HG02870 (cell line): ENCODE measurements at regions not wholly inside any gene's neighbourhood (a gene's known extent, or its start where the extent isn't known, plus 50 kb on each side); places are given as distances from the start of the nearest gene placed in this dataset.
"Not testable (repeated sequence)": the region's sequence is repeated elsewhere in the genome, so short reads cannot be mapped to it uniquely, and the experiment has no call there.

ENCODE experiments used
- ATAC-seq: cut with Tn5 transposase; IDR thresholded peaks from one replicate; pipeline ENCODE4 v1.9.1; 2021; ENCODE audit warnings: mild to moderate bottlenecking, moderate library complexity; ENCODE audit not compliant: unreplicated experiment

GRCh38 chr9:6160579-6160978 is 55.0 kb upstream of the IL33 start:
- no peak for ATAC-seq

DNA sequence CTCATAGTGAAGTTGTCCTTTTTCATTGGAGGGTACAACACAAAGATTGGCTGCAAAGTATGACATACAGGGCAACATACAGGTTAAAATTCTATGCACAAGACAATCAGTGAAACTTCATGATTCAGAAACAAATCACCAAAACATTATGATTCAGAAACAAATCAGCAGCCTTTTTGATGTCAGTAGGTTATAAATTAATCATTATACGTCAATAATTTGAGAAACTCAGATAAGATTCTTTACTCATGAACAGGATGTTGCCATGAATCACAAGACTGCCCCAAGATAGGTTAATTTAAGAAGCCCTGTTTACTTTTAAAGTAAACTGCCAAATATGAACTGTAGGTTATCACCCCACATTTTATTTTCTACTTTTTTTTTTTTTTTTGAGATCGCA is 62.2 kb upstream of the IL33 start:
- ATAC-seq = no peak

DNA sequence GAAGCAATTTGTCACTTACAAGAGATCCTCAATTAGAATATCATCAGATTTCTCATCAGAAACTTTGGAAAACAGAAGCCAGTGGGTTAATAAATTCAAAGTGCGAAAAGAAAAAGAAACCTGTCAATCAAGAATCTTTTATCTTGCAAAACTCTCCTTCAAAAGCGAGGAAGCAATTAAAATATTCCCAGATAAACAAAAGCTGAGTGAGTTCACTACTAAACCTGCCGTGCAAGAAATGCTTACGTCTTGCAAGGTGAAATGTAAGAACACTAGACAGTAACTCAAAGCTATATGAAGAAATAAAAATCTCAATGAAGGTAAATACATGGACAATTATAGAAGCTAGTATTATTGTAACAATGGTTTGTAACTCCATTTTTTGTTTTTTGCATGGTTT is 62.8 kb upstream of the IL33 start:
- ATAC-seq = no peak

- no peak for ATAC-seq
Measured at GRCh38 chr9:6150483-6150882, 65.1 kb upstream of the IL33 start.

DNA sequence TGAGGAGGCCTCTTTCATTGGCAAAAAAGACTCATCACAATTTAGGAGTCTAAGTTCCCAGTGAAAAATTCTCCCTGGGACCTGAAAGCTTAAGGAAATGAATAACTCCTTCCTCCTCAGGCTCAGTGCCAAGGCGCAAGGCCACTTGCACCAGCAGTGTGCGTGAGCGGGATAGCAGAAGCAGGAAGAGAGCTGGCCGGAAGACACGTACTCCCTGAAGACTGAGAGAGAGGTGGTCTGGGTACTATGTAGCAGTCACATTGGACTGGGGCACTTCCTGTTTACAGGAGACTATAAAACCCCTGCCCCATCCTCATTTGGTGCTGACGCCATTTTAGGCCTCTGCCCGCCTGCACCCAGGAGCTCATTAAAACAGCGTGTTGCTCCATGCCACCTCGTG is 66.3 kb upstream of the IL33 start:
- no peak for ATAC-seq

DNA sequence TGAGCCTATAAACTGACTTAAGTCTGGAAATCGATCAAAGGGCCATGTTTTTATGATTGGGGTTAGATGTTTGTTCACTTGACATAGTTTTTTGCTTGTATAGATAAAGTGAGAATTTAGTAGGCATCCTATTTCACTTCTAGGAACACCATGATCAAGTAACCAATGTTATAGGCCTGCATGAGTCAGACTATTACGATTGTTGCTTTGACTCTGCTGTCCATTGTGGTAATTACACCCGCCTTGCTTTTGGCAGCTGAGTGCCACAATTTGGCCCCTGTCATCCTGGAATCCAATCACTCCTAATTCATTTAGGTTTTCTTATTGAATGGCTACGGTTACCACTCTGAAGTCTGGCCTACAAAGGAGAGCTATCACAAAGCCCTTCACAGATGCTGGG is 67.8 kb upstream of the IL33 start:
- no peak for ATAC-seq

GRCh38 chr9:6144947-6145346 is 70.7 kb upstream of the IL33 start:
- no peak for ATAC-seq

DNA sequence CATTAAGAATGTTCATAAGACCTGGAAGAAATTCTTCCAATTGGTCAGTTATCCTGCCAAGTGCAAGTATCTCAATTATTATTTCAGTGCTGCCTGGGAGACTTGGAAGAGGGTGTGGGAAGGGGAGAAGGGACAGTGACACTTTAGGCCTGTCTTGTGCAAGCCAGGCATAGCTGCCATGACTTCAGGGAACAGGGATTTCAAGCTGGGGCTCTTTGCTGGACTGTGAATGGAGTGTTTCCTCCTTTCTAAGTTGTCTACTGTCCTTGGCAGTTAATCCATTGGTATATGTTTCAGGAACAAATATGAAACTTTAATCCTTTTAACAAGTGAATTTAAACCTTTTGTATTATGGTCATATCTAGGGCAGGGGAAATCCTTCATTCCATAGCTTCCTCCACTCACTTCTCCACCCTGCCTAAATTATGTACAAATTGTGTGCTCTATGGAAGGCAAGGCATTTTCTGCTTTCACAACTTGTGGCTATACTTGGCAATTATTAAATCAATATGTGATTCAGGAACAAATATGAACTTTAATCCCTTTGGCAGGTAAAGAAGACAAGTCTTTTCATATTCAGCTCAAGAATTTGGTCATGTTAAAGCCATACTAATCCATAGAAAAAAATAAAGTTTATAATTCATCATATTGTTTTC is 72.7 kb upstream of the IL33 start:
- ATAC-seq = no peak

DNA sequence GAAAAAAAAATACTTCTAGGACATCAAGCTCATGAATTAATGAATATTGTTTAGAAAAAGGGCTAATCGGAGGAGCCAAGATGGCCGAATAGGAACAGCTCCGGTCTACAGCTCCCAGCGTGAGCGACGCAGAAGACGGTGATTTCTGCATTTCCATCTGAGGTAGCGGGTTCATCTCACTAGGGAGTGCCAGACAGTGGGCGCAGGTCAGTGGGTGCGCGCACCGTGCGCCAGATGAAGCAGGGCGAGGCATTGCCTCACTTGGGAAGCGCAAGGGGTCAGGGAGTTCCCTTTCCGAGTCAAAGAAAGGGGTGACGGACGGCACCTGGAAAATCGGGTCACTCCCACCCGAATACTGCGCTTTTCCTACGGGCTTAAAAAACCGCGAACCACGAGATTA is 79.8 kb upstream of the IL33 start:
- ATAC-seq = not testable (repeated sequence)

DNA sequence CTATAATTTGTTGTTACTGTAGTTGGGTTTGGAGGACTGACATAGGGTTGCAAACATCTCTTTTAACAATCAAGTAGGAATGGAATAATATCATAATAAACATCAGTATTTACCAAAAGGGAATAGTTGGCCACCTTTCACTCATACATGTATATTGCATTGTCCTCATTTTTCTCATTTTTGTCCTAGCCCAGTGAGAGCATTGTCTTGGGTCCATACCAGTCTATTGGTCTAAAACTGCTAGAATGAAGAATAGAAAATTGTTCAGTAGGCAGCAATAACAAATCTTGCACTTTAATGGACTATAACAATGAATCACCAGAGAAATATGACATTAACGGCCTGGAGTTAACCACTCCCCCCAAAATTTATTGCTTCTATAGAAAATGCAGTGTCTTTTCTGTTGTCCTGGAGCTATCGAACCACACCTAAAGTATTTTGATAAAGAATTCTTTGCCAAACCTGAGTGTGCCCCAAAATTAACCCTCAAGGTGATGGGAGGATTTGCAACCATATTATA is 80.9 kb upstream of the IL33 start:
- ATAC-seq = no peak

DNA sequence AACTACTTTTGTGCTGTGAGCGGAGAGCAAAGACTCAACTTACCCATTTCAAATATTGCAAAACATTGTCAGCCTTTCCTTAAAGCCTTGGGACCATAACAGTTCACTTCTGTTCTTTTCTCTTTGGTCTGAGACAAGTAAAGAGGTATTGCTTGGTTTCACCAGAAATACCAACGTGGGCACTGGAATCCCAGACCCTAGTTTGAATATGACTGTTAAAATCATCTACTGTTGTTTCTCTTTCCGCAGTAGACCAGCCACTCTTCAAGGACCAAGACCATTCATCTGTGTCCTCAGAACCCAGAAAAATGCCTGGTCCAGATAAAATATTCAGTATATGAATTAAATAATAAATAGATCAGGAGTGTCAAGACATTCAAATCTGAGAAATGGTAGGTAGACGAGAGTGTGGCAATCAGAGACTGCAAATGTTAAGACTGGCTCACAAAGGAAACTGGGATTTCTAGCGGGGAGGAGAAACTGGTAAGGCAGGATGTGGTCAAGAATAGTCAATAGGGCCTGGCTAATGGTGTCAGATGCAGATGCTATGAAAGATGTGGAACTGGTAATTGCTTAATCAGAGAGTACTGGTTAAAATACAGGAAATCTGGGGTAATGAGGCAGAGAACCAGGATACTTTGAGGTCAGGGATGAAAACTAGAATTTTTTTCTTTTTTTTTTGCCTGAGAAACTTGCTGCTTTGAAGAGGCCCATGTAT is 82.1 kb upstream of the IL33 start:
- ATAC-seq = peak; percentile 83

DNA sequence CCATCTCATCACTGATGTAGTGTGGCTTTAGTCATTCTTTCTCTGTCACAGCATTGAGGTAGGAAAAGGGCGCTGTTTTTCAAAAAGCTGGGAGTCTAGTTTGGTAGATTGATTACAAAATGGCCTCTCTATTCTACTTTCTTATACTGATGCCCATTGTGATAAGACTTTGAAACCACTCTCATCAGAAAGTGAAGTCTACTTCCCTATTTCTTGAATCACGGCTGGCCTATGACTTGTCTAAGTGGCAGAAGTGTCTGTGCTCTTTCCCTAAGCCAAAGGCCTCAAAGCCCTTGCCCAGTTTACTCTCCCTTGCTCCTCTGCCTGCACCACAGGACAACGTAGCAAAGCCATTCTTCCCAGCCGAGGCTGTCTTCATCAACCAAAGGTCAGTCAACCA is 83.0 kb upstream of the IL33 start:
- no peak for ATAC-seq

- no peak for ATAC-seq
Measured at GRCh38 chr9:6128030-6128429, 87.6 kb upstream of the IL33 start.

- ATAC-seq = no peak
Measured at GRCh38 chr9:6126377-6126776, 89.2 kb upstream of the IL33 start.

GRCh38 chr9:6123416-6123815 is 92.2 kb upstream of the IL33 start:
- no peak for ATAC-seq

DNA sequence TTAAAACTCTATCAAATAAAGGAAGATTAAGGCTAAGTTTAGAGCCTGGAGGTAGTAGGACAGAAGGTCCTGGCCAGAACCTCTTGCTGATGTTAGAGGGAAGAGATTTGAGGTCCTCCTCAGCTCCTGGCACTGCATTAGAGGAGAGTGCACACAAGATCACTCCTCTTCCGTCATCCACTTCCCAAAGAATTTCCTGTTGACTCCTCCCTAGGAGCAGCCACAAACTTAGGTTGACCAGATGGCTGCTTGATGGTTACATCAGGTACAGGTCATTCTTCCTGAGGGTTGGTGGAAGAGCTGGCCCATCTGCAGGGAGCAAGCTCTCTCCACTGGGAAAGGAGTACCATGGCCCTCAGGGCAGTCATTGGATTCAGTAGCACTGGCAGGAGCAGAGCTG is 93.9 kb upstream of the IL33 start:
- ATAC-seq = no peak

DNA sequence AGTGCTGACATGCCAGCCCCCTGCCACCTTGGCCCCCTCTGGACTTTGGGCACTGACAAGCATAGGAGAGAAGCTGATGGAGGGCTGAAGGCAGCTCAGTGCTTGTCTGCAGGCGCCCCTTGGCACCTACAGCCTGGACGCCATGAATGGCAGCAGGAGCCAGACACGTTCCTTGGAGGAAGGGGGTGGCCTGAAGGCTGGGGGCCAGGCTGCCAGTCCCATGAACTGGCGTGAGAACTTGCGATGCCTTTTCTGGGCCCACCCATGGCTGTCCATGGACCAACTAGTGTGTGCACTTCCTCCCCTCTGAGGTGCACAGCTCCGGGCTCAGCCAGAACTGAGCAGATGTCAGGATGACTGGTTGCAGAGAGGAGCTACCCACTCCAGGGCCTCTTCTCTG is 99.0 kb upstream of the RANBP6 start:
- ATAC-seq = no peak

GRCh38 chr9:6113819-6114218 is 98.4 kb upstream of the RANBP6 start:
- no peak for ATAC-seq

DNA sequence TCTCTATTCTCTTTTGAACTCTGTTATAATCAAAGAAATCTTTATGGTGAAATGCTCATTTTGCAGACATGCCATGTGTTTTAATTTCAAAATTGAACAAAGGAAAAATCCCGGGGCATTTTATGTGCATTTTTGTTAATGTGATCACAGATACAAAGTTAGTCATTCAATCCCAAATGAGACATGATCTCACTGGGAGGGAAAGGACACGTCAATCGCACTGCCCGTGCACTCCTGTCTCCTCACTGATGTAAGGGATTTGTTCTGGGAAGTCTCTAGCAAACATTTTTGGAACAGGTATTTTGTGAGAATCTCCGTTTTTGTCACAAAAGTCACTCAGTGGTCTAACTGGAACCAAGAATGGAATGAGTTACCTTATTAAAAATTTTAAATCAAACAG is 97.9 kb upstream of the RANBP6 start:
- ATAC-seq = no peak

DNA sequence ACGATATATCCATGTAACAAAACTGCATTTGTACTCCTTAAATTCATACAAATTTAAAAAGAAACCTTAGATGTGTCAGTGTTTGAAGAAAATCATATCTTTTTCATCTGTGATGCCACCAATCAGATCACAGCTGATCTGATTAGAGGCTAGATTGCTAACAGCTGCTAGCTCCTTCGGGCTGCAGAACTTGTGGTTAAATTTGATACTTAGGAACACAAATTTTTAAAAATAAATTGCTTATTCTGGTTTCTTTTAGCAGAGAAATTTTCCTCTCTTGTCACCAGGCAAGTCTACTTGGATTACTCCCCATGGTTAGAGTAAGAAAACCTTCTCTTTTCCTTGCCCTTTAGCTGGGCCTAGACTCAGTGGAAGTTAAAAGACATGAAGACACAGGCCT is 94.6 kb upstream of the RANBP6 start:
- ATAC-seq = no peak

- ATAC-seq = no peak
Measured at GRCh38 chr9:6109571-6109970, 94.1 kb upstream of the RANBP6 start.

- ATAC-seq = peak; percentile 65
Measured at GRCh38 chr9:6106711-6107339, 91.4 kb upstream of the RANBP6 start.
